HG02588 (cell line): ENCODE measurements at regions not wholly inside any gene's neighbourhood (a gene's known extent, or its start where the extent isn't known, plus 50 kb on each side); places are given as distances from the start of the nearest gene placed in this dataset.
"Not testable (repeated sequence)": the region's sequence is repeated elsewhere in the genome, so short reads cannot be mapped to it uniquely, and the experiment has no call there.

ENCODE experiments used
- ATAC-seq: cut with Tn5 transposase; IDR thresholded peaks from one replicate; pipeline ENCODE4 v1.9.1; 2021; ENCODE audit warnings: mild to moderate bottlenecking, moderate library complexity; ENCODE audit not compliant: unreplicated experiment

DNA sequence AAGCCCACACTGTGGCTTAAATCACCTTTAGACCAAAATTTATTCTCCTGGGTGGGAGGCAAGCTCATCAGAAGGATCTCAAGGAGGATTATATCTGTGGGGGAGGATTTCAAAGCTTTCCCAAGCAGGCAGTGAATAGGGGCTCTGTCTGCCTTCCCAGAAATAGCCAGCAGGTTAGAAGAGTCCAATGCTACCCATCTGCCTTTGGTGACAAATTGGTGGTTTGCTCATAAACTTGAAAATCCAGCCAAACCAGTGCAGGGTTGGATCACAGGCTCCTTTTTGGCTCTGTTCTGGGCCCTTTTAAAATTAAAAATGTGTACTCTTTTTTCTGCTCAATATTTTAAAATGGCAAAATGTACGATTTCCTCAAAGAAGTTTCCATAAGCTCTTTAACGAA, 118.9 kb upstream of the ZC3H11B start:
- no peak for ATAC-seq

DNA sequence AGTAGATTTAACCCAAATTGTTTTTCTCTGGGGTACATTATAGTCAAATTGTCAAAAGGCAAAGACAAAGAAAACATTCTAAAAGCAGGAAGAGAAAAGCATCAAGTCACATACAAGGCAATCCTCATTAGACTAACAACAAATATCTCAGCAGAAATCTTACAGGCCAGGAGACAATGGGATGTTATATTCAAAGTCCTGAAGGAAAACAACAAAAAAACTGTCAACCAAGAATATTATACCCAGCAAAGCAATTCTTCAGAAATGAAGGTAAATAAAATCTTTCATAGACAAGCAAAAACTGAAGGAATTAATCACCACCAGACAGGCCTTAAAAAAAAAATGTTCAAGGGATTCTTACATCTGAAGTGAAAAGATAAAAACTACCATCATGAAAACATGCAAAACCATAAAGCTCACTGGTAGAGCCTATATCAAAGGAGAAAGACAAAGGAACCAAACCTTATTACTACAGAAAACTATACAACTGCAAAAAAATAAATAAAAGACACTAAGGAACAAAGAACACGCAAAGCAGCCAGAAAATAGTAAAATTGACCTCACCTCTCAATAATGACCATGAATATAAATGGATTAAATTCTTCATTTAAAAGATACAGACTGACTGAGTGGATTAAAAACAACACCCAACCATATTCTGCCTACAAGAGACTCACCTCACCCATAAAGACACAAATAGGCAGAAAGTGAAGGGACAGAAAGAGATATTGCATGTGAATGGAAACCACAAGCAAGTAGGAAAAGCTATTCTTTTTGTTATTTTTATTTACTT, 113.8 kb upstream of the ZC3H11B start:
- no peak for ATAC-seq

DNA sequence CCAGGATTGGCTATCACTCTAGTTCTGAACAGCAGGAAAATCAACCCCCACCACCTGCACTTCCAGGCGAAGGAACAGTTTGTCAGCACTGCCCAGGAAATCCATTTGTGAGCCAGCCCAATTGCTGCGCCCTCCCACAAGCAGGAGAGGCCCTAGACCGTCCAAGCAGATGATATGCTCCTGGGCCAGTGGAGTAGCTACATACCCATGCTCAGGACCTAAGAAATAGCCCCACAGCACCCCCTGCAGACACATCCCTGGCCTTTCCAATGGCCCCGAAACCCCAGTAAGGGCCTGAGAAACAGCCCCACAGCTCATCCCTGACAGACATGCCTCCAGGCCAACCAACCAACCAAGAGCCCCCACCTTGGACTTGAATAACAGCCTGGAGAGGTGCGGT, 111.5 kb upstream of the ZC3H11B start:
- ATAC-seq: no peak

DNA sequence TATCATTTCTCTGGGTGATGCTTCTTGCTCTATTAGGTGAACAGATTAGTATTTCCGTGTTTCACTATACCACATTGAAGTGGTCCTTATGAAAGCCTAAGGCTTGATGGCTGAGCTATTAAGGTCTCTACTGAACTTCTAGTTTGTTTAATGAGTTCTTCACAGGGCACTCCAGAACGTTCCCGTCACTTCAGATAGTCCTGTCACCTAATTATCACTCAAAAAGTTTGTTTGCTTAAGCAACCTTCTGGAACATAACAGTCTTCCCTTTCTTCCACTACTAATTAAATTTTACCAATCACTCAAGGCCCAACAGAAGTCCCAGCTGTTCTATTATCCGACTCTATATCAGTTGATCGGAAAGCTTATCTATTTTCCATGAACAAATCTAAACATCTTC, 104.6 kb upstream of the ZC3H11B start:
- ATAC-seq: no peak

DNA sequence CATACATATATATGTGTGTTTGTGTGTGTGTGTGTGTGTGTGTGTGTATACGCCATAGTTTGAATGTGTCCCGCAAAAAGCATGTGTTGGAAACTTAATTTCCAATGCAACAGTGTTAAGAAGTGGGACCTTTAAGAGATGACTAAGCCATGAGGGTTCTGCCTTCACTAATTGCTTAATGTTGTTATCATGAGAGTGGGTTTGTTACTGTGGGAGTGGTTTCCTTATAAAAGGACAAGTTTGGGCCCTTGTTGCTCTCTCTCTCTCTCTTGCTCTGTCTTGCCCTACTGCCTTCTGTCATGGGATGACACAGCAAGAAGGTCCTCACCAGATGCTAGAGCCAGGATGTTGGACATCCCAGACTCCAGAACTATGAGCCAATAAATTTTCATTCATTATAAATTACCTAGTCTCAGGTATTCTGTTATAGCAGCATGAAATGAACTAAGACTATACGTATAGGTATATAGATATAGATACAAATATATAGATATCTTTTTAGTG, 103.8 kb upstream of the ZC3H11B start:
- no peak for ATAC-seq

DNA sequence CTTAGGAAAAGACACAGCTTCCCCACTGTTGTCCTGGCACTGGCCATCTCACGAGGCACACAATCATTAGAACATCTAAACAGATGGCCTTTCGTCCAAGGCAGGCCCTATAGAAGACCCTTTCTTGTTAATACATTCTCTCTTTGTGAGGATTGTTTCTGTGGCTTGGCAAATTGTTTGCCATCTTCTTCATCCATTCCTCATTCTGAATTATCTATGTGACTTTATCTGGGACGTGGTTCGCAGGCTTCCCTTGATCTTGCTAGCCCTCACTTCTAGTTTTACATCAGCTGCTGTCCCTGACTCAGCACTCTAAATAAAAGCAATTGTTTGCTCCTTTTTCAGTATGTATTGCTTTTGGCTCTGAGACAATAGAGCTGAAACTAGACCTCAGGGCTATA, 101.1 kb upstream of the ZC3H11B start:
- no peak for ATAC-seq

DNA sequence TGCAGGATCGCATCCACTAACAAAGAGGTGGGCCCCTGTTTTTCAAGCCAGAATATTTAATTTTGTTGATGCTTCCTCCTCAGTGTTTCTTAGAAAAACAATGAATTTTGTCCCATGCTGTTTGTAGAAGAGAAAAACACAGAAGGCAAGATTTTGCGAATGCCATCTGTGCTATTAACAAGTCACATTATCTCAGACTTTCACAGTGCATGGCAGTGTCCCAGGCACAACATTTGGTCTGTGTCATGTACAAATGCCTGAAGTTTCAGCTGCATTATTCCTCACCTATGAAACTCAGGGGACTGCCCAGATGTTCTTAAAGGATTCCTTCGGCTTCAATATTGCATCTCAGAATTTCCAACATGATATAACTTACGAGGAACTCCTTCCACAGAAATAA, 99.6 kb upstream of the ZC3H11B start:
- no peak for ATAC-seq

DNA sequence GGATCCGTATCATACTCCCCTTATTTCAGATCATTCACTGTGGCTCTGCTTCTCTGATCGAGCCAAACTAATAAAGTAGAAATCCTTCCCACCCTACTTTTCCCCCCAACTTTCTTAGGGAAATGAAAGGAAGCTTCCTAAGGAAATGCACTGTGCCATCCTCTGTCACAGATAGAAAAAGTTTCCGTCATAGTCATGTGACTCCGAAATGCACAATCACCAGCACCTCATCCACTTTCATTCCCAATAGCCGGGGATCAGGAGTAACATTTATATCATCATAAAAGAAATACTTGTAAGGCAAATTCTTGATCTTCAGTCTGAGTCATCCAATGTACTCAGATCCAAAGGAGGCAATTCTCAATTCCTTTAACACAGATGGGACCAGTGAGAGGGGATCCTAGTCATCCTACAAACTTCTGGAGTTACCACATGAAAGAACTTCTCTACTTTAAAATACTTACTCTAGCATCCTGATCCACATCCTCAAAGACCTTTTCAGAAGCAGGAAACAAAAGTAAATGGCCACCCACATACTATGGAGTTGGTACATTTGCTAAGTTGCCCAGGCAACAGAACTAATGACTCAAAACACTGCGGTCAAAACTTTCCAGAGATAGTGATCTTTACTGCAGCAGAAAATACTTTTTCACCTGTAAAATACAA, 97.8 kb upstream of the ZC3H11B start:
- no peak for ATAC-seq

DNA sequence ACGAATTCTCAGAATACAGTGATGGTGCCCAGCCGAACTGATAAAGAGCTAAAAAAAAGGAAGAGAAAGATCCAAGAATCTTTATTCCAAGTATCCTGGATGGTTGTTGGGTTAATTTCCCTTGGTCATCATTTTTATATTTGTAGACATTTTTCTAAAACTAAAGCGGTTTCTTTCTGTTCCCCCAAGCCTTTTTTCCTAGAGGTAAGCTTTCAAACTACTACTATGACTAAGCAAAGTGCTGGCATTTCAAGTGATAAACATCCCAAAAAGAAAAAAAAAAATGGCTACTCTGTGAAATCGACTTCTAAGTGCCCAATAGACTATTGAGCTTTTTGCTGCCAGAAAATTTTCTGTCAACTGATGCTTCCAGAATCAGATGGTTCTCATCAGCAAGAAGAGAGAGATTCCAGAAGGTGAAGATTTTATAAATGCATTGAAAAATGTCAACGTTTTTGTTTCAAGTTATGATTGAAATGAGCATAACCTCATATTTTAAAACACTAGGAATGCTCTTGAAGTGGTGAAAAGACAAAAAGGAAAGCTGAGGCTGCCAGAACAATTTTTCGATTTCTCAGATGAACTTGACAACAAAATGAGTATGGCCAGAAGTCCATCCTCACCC, 96.1 kb upstream of the ZC3H11B start:
- no peak for ATAC-seq

DNA sequence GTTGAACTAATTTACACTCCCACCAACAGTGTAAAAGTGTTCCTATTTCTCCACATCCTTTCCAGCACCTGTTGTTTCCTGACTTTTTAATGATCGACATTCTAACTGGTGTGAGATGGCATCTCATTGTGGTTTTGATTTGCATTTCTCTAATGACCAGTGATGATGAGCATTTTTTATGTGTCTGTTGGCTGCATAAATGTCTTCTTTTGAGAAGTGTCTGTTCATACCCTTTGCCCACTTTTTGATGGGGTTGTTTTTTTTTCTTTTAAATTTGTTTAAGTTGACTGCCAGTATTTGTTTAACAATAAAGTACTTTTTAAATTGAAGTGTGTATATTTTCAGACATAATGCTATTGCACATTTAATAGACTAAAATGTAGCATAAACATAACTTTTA, 95.0 kb upstream of the ZC3H11B start:
- ATAC-seq: not testable (repeated sequence)

DNA sequence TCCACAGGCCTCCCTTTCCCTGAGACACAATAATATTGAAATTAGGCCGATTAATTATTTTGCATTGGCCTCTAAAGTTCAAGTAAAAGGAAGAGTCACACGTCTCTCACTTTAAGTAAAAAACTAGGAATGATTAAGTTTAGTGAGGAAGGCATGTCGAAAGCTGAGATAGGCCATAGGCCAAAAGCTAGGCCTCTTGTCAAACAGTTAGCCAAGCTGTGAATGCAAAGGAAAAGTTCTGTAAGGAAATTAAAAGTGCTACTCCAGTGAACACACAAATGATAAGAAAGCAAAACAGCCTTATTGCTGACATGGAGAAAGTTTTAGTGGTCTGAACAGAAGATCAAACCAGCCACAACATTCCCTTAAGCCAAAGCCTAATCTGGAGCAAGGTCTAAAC, 91.4 kb upstream of the ZC3H11B start:
- not testable (repeated sequence) for ATAC-seq

DNA sequence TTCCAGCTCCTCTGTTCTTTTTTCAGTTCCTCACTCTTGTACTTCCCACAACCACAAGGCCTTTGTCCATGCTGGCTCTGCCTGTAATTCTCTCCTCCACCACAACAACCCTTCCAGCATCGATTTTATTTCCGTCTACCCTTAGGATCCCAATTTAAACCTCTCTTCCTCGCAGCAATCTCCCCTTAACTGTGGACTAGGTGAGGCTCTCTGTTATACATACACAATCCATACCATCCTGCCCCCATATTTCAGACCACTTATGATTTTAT, 90.4 kb upstream of the ZC3H11B start:
- no peak for ATAC-seq

DNA sequence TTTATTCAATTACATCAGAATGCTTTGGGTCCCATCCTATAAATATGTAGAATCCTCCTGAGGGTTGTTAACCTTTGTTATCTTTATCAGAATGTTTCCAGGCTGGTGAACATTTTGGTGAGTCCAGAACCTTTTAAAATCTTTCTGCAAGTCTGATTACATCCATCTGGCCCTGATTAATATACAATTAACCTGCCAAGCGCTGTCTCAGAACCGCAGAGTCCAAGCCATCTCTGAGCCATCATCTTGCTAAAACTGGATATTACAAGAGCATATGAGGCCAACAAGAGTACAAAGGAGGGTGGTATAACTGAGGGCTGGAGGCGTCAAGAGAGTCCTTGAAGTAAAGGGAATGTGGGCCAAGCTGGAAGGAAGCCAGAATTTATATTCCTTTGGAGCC, 88.6 kb upstream of the ZC3H11B start:
- ATAC-seq: no peak

DNA sequence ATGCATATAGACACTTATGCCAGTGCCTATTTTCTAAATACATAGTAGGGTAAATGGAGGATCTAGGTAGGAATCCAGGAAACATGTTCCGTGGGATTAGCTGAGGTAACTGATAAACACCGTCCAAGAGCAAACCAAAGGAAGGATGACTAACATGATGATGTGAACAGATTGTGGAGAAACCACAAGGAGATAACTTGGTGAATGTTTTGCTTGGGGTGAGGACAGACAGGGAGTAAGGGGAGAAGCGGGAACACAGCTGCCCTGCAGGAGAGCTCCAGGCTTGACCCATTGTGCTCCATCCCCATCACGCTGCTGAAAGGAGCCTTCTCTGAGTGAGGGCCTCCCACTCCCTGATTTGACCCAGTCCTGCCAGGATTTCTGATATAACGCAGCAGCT, 87.0 kb upstream of the ZC3H11B start:
- ATAC-seq: no peak

DNA sequence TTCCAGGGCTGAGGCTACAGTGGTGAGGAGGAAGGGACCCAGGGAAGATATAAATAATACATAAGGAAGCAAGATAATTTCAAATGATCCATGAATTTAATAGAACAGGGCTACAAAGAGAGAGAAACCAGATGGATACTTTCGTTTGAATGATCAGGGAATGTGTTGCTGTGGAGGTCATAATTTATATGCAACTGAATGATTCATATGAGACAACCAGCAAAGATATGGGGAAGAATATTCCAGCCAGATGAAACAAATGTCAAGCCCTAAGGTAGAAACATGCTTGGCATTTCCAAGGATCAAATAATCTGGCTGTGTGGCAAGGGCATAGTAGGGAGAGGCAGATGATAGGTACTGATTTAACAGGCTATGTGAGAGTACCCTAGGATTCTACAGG, 84.8 kb upstream of the ZC3H11B start:
- ATAC-seq: no peak

DNA sequence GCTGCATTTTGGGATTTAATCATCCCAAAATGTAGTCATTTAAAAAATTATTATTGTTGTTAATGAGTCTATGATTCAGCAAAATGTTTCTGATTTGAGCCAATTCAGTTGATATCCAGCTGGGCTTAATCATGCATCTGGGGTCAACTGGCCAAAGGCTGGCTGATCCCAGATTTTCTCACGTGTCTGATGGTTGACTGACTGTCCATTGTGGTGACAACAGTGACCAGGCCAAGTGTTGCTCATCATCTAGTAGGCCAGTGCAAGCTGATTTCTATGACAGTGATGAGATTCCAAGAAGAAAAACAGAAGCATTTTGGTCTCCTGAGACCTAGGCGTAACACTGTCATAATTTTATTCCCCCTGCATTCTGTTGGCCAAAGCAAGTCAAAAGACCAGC, 80.1 kb upstream of the ZC3H11B start:
- ATAC-seq: no peak

DNA sequence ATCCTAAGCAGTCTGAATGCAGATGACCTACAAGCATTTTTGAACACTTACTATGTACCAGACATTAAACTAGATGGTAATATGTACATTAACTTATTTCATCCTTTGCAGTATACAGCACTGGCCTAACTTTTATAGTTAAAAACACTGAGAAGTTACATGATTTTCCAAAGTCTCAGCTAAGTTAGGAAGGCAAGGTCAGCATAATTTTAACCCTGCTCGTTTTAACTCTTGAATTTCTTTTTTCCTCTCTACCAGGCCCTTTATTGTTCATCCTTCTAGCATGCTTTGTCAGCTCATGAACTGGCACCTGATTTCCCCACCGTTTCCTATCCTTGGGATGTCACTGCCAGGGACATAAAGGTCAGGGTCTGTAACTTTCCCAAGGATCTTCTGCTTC, 76.9 kb upstream of the ZC3H11B start:
- no peak for ATAC-seq

DNA sequence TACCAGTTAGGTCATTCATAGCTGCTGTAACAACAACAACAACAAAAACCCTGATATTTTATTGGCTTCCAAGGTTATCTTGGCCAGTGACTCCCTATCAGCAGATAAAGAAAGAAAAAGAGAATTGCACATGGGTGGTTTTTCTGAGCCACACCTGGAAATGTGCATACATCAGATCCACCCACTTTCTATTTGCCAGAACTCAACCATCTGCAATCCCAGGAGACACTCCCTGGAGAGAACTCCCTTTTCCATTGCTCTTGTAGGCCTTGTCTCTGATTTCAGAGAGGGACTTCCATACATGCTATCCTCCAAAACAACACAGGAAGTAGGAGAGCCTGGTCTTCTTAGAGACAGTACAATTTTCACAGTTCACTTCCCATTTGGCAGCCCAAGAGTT, 74.9 kb upstream of the ZC3H11B start:
- ATAC-seq: no peak

DNA sequence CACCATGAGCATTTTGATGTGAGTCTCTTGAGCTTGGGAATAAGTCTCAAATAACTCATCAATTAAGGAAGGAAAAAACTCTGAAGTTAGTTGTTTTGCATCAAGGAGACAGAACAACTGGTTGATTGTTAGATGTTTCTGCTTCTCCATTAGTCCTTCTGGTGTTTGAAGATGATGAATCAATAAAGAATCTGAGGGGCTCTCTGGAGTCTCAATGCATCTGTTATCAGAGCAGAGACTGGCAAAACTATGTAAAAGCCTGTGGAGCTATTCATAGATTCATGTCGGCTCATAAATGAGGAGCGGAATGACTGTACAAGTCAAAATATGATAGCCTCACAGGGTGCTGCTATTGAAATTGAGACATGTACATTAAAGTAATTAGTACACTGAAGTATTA, 73.3 kb upstream of the ZC3H11B start:
- no peak for ATAC-seq

DNA sequence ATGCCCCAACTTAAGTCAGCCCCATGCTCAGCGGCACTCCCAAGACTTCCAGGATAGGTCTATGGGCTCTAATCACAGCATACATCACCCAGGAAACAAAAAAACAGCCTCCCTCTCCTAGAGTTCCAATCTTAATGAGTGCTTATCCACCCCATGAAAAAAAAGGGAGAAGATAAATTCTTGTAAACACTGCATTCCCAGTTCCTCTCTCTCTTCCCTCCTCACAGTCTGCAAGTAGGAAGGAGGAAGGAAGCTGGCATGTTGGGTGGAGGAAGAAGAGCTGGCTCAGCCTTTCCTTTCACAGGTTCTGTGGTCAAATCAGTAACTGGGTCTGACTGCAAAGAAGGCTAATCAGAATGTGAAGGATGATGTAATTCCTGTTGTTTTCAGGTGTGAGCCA, 69.9 kb upstream of the ZC3H11B start:
- no peak for ATAC-seq

DNA sequence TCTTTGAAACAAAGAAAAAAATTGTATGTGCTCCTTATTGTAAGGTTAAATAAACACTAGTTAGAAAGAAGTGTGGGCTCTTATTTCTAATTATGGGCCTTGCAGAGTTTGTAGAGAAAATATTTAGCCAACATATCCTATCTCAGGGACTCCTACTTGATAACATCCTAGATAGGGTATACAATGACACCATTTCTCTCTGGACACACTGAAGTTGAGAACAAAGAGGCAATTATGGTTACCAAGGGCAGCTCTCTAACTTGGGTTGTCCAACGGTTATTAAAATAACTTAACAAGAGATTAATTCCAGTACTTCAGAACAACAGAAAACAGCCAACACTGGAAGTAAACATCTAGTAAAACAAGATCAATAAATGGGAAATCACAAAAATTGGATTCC, 69.0 kb upstream of the ZC3H11B start:
- no peak for ATAC-seq

DNA sequence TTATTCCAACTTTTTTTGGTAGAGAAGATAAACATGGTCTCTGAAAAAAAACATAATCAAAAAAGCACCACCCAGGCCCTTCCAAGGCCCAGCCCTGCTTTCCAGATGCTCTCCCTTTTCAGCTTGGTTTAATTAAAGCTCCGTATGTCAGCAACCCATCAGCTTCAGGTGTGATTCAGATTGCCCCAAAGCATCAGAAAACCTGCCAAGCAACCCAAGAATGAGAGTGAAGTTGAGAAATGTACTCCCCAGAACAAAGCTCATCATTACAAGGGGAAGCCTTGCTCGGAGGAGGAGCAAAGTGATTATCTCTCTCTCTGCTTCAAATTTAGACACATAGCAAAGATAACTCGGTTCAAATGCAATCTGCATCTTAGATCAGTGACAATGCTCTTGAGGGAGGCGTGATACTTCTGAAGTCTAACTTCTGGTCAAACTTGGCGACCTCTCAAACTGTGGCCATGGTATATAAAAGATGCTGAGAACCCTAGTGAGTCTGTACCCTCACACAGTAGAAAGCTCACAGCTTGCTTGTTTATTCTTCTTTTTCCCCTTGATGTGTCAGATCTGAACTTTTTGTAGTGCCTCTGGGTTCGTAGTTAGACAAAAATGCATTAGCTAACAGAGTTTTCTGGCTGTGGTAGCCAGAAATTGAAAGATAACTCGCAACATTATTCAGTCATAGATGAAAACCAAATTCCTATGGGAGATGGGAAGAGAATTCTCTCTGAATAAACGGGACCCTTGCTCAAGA, 63.3 kb upstream of the ZC3H11B start:
- no peak for ATAC-seq
